H1 (cell line): ENCODE measurements at regions not wholly inside any gene's neighbourhood (a gene's known extent, or its start where the extent isn't known, plus 50 kb on each side); places are given as distances from the start of the nearest gene placed in this dataset.

Source experiments
- EGR1 ChIP-seq: IDR thresholded peaks from 2 replicates; pipeline ENCODE4 v1.6.1; 2011; ENCODE audit warnings: low read depth, low read length, borderline replicate concordance
- EP300 ChIP-seq, 2 experiments: IDR thresholded peaks; 1 replicate in 1 of 2; 2 replicates in 1 of 2; pipeline ENCODE4 v1.6.1; 2011 to 2012; ENCODE audit warnings: low read depth in 2 of 2, low read length in 2 of 2, mild to moderate bottlenecking in 2 of 2, borderline replicate concordance in 1 of 2, inconsistent platforms in 1 of 2, moderate library complexity in 1 of 2
- EZH2 ChIP-seq: fragments of 200-600 bp; sonication (generic); IDR thresholded peaks from 2 replicates; pipeline ENCODE4 v1.7.1; 2012; ENCODE audit warnings: low read depth, mild to moderate bottlenecking, moderate library complexity, low read length, inconsistent platforms; ENCODE audit not compliant: severe bottlenecking
- GTF2F1 ChIP-seq: IDR thresholded peaks from 2 replicates; pipeline ENCODE4 v1.6.1; 2012; ENCODE audit warnings: low read depth, low read length, improper control_type of control experiment, borderline replicate concordance
- HDAC2 ChIP-seq, 2 experiments: fragments of 300-600 bp in 1 of 2; sonication (generic) in 1 of 2; IDR thresholded peaks; 2 replicates each; pipeline ENCODE4 v1.6.1; 2011 to 2012; ENCODE audit warnings: low read depth in 2 of 2, low read length in 2 of 2, mild to moderate bottlenecking in 2 of 2, moderate library complexity in 2 of 2, borderline replicate concordance in 1 of 2, inconsistent platforms in 1 of 2
- TAF1 ChIP-seq: IDR thresholded peaks from 2 replicates; pipeline ENCODE4 v1.6.1; 2011; ENCODE audit warnings: mild to moderate bottlenecking, low read depth, low read length
- TF ChIP-seq, protein P1 (sequence below), 3 experiments: IDR thresholded peaks; 1 replicate in 2 of 3; 2 replicates in 1 of 3; pipeline versions ENCODE4 v1.5.1 to v1.6.1; 2011; ENCODE audit warnings: low read length in 3 of 3, mild to moderate bottlenecking in 3 of 3, inconsistent platforms in 2 of 3, low read depth in 1 of 3, moderate library complexity in 1 of 3; ENCODE audit not compliant: insufficient read depth in 1 of 3; ENCODE audit errors: control extremely low read depth in 1 of 3
- TF ChIP-seq, protein P2 (sequence below): IDR thresholded peaks from 2 replicates; pipeline ENCODE4 v1.6.1; 2012; ENCODE audit warnings: inconsistent platforms

DNA sequence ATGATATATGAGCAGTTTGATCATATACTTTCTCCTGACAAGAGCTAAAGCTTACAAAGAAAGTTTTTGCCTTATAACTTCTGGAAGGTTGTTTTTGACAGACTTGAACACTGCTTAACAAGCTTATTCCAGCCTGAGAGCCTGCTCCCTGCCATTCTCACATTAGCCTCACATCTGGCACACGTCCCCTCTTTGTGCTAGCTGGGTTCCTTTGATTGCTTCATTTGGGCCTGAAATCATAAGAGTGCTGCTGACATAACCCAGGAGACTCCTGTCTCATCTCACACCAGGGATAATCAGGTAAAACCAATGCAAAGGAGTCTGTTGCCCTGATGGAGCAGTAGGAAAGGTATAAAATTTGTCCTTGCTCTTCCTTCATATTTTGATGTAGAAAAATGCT is 1411.7 kb upstream of the B3GALT2 start:
- TF ChIP-seq, protein P1, sequence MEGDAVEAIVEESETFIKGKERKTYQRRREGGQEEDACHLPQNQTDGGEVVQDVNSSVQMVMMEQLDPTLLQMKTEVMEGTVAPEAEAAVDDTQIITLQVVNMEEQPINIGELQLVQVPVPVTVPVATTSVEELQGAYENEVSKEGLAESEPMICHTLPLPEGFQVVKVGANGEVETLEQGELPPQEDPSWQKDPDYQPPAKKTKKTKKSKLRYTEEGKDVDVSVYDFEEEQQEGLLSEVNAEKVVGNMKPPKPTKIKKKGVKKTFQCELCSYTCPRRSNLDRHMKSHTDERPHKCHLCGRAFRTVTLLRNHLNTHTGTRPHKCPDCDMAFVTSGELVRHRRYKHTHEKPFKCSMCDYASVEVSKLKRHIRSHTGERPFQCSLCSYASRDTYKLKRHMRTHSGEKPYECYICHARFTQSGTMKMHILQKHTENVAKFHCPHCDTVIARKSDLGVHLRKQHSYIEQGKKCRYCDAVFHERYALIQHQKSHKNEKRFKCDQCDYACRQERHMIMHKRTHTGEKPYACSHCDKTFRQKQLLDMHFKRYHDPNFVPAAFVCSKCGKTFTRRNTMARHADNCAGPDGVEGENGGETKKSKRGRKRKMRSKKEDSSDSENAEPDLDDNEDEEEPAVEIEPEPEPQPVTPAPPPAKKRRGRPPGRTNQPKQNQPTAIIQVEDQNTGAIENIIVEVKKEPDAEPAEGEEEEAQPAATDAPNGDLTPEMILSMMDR (IDR thresholded peaks at IDR 0.05; ENCODE audit: control extremely low read depth in 1 of 3, insufficient read depth in 1 of 3, low read depth in 1 of 3, low read length in 3 of 3): no peak
- TF ChIP-seq EGR1 (no peak), EP300 (IDR thresholded peaks at IDR 0.05; ENCODE audit: borderline replicate concordance in 1 of 2, low read depth in 2 of 2, low read length in 2 of 2) (no peak), GTF2F1 (no peak), TAF1 (no peak), EZH2 (no peak), HDAC2 (IDR thresholded peaks at IDR 0.05; ENCODE audit: borderline replicate concordance in 1 of 2, low read depth in 2 of 2, low read length in 2 of 2) (no peak)
- TF ChIP-seq, protein P2, sequence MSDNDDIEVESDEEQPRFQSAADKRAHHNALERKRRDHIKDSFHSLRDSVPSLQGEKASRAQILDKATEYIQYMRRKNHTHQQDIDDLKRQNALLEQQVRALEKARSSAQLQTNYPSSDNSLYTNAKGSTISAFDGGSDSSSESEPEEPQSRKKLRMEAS: no peak
